Thoracic aorta (tissue), 2 donors: ENCODE measurements at regions not wholly inside any gene's neighbourhood (a gene's known extent, or its start where the extent isn't known, plus 50 kb on each side); places are given as distances from the start of the nearest gene placed in this dataset.
A peak's percentile ranks its signal among the peaks of the same experiment; 100 is the strongest.

Source experiments
- ATAC-seq: fragments of 150-250 bp; one replicate; pipeline ENCODE4 v1.8.0; 2017; ENCODE audit warnings: low read depth; ENCODE audit not compliant: insufficient number of reproducible peaks, low FRiP score
- DNase-seq: peaks from one replicate; pipeline ENCODE4 v3.0.0-alpha.2; 2020; ENCODE audit warnings: low spot score
- H3K27ac ChIP-seq, 2 donors: fragments of 200-600 bp; sonication (generic); 1 replicate in 1 of 2; 2 replicates in 1 of 2; pipeline ENCODE4 v1.5.1; 2016; ENCODE audit warnings: mild to moderate bottlenecking in 2 of 2, moderate library complexity in 2 of 2
- H3K27me3 ChIP-seq: fragments of 200-600 bp; sonication (generic); replicated peaks from 2 replicates; pipeline ENCODE4 v1.6.0; 2016; ENCODE audit warnings: mild to moderate bottlenecking; ENCODE audit not compliant: insufficient read depth
- H3K36me3 ChIP-seq: fragments of 200-600 bp; sonication (generic); one replicate; pipeline ENCODE4 v1.5.1; 2016
- H3K4me1 ChIP-seq, 2 donors: fragments of 200-600 bp; sonication (generic); 1 replicate in 1 of 2; 2 replicates in 1 of 2; pipeline versions ENCODE4 v1.5.1 to v1.6.0; 2016; ENCODE audit warnings: low read depth in 2 of 2, mild to moderate bottlenecking in 1 of 2; ENCODE audit not compliant: control insufficient read depth in 1 of 2
- H3K4me3 ChIP-seq: fragments of 200-600 bp; sonication (generic); 2 replicates; pipeline ENCODE4 v1.5.1; 2016; ENCODE audit warnings: mild to moderate bottlenecking
- H3K9me3 ChIP-seq: fragments of 200-600 bp; sonication (generic); 2 replicates; pipeline ENCODE4 v1.5.1; 2016
- TF ChIP-seq, protein P1 (sequence below): fragments of 200-600 bp; sonication (generic); IDR thresholded peaks from one replicate; pipeline ENCODE4 v1.5.1; 2019; ENCODE audit warnings: antibody characterized with exemption

DNA sequence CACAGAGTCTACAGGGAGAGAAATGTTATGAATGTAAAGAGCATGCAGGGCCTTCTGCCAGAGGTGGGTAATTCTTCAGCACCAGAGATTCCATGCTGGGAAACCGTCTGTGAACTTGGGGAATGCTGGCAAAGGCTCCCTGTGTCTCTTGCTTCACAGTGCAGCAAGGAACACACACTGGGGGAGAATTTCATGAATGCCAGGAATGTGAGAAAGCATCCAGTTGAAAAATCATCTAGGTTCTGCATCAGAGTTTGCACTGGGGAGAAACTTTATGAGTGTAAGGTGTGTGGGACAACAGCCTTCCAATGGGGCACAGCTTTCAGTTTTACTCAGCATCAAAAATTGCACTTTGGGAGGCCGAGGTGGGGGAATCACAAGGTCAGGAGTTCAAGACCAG, 224.3 kb upstream of the IGFBP3 start:
- Histone ChIP-seq H3K4me1 (peaks cover 9 to 27% of the 10 kb centered on the region in 2 donors), H3K27me3 (no peaks in the 10 kb centered on the region), H3K27ac (peak overlapping the region; percentile 24 to 50), H3K4me3 (no peak overlapping the region), H3K36me3 (no peaks in the 10 kb centered on the region), H3K9me3 (no peaks in the 10 kb centered on the region)
- no peak for DNase-seq
- ATAC-seq, result no peak
- TF ChIP-seq, protein P1, sequence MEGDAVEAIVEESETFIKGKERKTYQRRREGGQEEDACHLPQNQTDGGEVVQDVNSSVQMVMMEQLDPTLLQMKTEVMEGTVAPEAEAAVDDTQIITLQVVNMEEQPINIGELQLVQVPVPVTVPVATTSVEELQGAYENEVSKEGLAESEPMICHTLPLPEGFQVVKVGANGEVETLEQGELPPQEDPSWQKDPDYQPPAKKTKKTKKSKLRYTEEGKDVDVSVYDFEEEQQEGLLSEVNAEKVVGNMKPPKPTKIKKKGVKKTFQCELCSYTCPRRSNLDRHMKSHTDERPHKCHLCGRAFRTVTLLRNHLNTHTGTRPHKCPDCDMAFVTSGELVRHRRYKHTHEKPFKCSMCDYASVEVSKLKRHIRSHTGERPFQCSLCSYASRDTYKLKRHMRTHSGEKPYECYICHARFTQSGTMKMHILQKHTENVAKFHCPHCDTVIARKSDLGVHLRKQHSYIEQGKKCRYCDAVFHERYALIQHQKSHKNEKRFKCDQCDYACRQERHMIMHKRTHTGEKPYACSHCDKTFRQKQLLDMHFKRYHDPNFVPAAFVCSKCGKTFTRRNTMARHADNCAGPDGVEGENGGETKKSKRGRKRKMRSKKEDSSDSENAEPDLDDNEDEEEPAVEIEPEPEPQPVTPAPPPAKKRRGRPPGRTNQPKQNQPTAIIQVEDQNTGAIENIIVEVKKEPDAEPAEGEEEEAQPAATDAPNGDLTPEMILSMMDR, result no peak

DNA sequence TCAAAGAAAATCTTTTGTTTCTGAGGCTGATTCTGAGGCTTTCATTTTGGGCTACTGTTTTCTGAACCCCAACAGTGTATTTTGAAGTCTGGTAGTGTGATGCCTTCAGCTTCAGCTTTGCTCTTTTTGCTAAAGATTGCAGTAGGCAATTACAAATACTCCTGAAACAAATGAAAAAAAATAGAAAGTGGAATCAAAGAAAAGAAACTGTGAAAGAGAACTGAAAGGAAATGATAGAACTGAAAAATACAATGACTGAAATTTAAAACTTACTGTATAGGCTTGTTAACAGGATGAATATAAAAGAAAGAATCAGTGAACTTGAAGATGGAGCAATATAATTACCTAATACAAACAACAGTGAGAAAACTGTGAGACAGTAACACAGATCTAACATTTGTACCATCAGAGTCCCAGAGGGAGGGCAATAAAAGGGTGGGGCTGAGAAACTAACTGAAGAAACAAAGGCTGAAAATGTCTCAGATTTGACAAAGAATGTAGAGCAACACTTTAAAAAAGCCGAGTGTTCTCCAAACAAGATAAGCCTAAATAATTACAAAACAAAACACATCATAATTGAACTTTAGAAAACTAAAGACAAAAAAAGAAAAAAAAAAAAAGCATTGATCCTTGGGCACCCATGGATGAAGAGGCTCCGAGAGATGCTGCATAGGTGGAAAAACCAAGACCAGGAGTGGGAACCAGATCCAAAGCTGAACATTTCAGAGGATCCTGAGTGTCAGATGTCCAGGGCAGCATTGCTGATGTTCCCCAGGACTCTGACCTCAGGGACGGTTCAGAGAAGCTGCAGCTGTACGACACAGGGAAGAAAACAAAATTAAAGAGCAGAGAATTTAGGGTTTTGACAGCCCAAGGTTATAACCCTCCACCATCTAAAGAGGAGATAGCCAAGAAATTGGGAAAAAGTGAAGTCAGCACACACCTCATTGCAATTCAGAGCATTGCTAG, 223.2 kb upstream of the IGFBP3 start:
- TF ChIP-seq, protein P1, result no peak
- no peaks in the 10 kb centered on the region for H3K36me3 ChIP-seq
- no peak overlapping the region for H3K27ac ChIP-seq
- H3K4me3 ChIP-seq, result no peak overlapping the region
- DNase-seq (no peak), ATAC-seq (no peak)
- H3K4me1 ChIP-seq, result peaks cover 9 to 23% of the 10 kb centered on the region in 2 donors
- no peaks in the 10 kb centered on the region for H3K9me3 ChIP-seq
- no peaks in the 10 kb centered on the region for H3K27me3 ChIP-seq

DNA sequence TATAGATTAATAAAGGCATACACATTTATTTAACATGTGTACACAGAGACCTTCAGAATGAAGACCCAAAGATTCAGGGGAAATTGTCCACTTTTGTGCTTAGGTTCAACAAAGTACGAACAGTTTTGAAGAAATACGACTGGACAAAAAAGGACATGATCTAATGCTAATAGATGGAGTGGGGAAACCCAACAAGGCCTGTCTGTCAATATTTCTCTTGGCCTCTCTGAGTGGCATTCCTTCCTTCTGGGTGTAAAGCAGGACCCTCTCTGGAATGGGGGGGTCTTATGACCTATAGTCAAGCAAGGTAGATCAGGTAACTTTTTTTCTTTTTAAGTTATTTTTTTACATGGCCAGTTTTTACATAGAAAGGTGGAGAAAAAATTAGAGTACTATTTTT, 222.3 kb upstream of the IGFBP3 start:
- DNase-seq (no peak), ATAC-seq (no peak)
- Histone ChIP-seq H3K36me3 (no peaks in the 10 kb centered on the region), H3K4me1 (peaks cover 9 to 23% of the 10 kb centered on the region in 2 donors), H3K27me3 (no peaks in the 10 kb centered on the region), H3K4me3 (no peak overlapping the region), H3K9me3 (no peaks in the 10 kb centered on the region), H3K27ac (no peak overlapping the region)
- TF ChIP-seq, protein P1, result no peak

DNA sequence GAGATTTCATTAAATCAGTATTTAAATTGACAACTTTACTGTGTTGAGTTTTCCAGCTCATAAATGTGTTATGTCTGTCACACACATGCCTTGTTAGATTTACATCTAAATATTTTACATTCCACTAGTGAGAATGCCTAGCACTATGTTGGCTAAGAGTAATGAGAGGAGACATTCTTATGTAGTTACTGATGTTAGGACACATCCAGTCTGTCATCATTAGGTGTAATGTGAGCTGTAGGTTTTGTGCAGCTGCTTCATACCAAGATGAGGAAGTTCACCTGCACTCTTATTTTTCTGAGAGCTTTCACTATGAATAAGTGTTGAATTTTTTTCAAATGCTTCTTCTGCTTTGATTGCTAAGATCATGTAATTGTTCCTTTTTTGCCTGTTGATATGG, 218.0 kb upstream of the IGFBP3 start:
- no peaks in the 10 kb centered on the region for H3K27me3 ChIP-seq
- no peak for DNase-seq
- no peaks in the 10 kb centered on the region for H3K36me3 ChIP-seq
- H3K4me1 ChIP-seq, result no peaks in the 10 kb centered on the region
- no peaks in the 10 kb centered on the region for H3K9me3 ChIP-seq
- TF ChIP-seq, protein P1, result no peak
- no peak overlapping the region for H3K27ac ChIP-seq
- no peak overlapping the region for H3K4me3 ChIP-seq
- ATAC-seq, result no peak

DNA sequence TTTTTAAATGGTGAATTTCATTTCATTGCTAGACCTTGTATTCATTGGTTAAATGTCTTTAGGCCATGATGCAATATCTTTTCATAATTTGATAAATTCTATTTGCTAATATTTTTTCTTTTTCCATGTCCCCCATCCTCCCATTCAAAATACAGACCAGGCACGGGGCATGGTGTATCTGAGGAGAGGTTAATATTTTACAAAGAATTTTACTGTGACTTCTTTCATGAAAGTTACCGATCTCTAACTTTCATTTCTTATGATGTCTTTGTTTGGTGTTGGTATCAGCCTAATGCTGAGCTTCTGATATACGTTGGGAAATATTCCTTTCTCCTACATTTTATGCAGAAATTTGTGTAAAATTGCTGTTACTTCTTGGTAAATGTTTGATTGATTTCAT, 216.7 kb upstream of the IGFBP3 start:
- H3K36me3 ChIP-seq, result no peaks in the 10 kb centered on the region
- H3K4me1 ChIP-seq, result no peaks in the 10 kb centered on the region
- no peak overlapping the region for H3K27ac ChIP-seq
- no peak overlapping the region for H3K4me3 ChIP-seq
- no peaks in the 10 kb centered on the region for H3K9me3 ChIP-seq
- H3K27me3 ChIP-seq, result no peaks in the 10 kb centered on the region
- DNase-seq (no peak), ATAC-seq (no peak)
- TF ChIP-seq, protein P1, result no peak
